CD14-positive monocyte (primary cell): ENCODE measurements at regions not wholly inside any gene's neighbourhood (a gene's known extent, or its start where the extent isn't known, plus 50 kb on each side); places are given as distances from the start of the nearest gene placed in this dataset.

Source experiments
- DNase-seq, 3 donors: peaks; one replicate each; pipeline ENCODE4 v3.0.0-alpha.2; 2011 to 2022
- H2AFZ ChIP-seq: 2 replicates; pipeline ENCODE4 v1.6.0; 2012; ENCODE audit warnings: mild to moderate bottlenecking, low read depth, low read length, inconsistent platforms; ENCODE audit not compliant: insufficient read depth, poor library complexity, severe bottlenecking
- H3K27ac ChIP-seq, 2 donors: 1 replicate in 1 of 2; 2 replicates in 1 of 2; pipeline ENCODE4 v1.5.1; 2012 to 2013; ENCODE audit warnings: low read length in 2 of 2, control low read depth in 1 of 2, inconsistent platforms in 1 of 2, low read depth in 1 of 2, mild to moderate bottlenecking in 1 of 2
- H3K27me3 ChIP-seq, 2 donors: one replicate each; pipeline versions ENCODE4 v1.6.0 to v1.6.1; 2011 to 2013; ENCODE audit warnings: low read length in 2 of 2; ENCODE audit not compliant: control insufficient read depth in 2 of 2, insufficient read depth in 2 of 2
- H3K36me3 ChIP-seq, 2 donors: replicated peaks in 1 of 2; 1 replicate in 1 of 2; 2 replicates in 1 of 2; pipeline versions ENCODE4 v1.5.1 to v1.6.1; 2012 to 2013; ENCODE audit warnings: low read length in 2 of 2, control low read depth in 1 of 2, inconsistent platforms in 1 of 2, mild to moderate bottlenecking in 1 of 2; ENCODE audit not compliant: insufficient read depth in 2 of 2, control insufficient read depth in 1 of 2
- H3K4me1 ChIP-seq, 2 donors: 1 replicate in 1 of 2; 2 replicates in 1 of 2; pipeline versions ENCODE4 v1.5.1 to v1.6.1; 2012 to 2013; ENCODE audit warnings: low read length in 2 of 2, control low read depth in 1 of 2, inconsistent platforms in 1 of 2, mild to moderate bottlenecking in 1 of 2, moderate library complexity in 1 of 2; ENCODE audit not compliant: insufficient read depth in 2 of 2, control insufficient read depth in 1 of 2
- H3K4me2 ChIP-seq: replicated peaks from 2 replicates; pipeline ENCODE3; 2012; ENCODE audit warnings: low read length, moderate library complexity, mild to moderate bottlenecking; ENCODE audit not compliant: poor library complexity, severe bottlenecking; ENCODE audit errors: extremely low read depth
- H3K4me3 ChIP-seq, 3 experiments: fragments of 200-600 bp in 1 of 3; sonication (generic) in 1 of 3; replicated peaks in 1 of 3; 1 replicate in 2 of 3; 2 replicates in 1 of 3; pipeline ENCODE4 v1.5.1; 2011 to 2013; ENCODE audit warnings: low read length in 3 of 3, mild to moderate bottlenecking in 3 of 3, control low read depth in 2 of 3, low read depth in 2 of 3, inconsistent platforms in 1 of 3, moderate library complexity in 1 of 3
- H3K79me2 ChIP-seq: 2 replicates; pipeline ENCODE4 v1.6.0; 2012; ENCODE audit warnings: mild to moderate bottlenecking, control low read depth, inconsistent platforms, low read length, moderate library complexity; ENCODE audit not compliant: insufficient read depth
- H3K9ac ChIP-seq: 2 replicates; pipeline ENCODE4 v1.6.0; 2017; ENCODE audit warnings: low read length, mild to moderate bottlenecking; ENCODE audit not compliant: insufficient read depth, poor library complexity, severe bottlenecking
- H3K9me3 ChIP-seq, 2 donors: replicated peaks in 1 of 2; 1 replicate in 1 of 2; 2 replicates in 1 of 2; pipeline versions ENCODE4 v1.5.1 to v1.6.1; 2012 to 2013; ENCODE audit warnings: low read length in 2 of 2, control low read depth in 1 of 2; ENCODE audit not compliant: control insufficient read depth in 1 of 2, insufficient read depth in 1 of 2
- H4K20me1 ChIP-seq: 2 replicates; pipeline ENCODE4 v1.6.0; 2012; ENCODE audit warnings: mild to moderate bottlenecking, low read length, control low read depth, moderate library complexity; ENCODE audit not compliant: insufficient read depth
- H3K27ac Mint-ChIP-seq, 7 donors: one replicate each; pipeline ENCODE4 v1.8.0; 2020; ENCODE audit warnings: mild to moderate bottlenecking in 7 of 7, mixed read lengths in 7 of 7, moderate library complexity in 6 of 7, inconsistent platforms in 2 of 7
- H3K27me3 Mint-ChIP-seq, 3 donors: one replicate each; pipeline ENCODE4 v1.8.0; 2021 to 2022; ENCODE audit warnings: low read depth in 3 of 3, mild to moderate bottlenecking in 3 of 3, mixed read lengths in 3 of 3, moderate library complexity in 3 of 3, inconsistent platforms in 1 of 3
- H3K36me3 Mint-ChIP-seq, 2 donors: one replicate each; pipeline ENCODE4 v1.8.0; 2020; ENCODE audit warnings: mixed read lengths in 2 of 2, inconsistent platforms in 1 of 2, mild to moderate bottlenecking in 1 of 2
- H3K4me1 Mint-ChIP-seq: one replicate; pipeline ENCODE4 v1.8.0; 2020; ENCODE audit warnings: mild to moderate bottlenecking, mixed read lengths
- H3K4me3 Mint-ChIP-seq, 2 donors: one replicate each; pipeline ENCODE4 v1.8.0; 2020; ENCODE audit warnings: mild to moderate bottlenecking in 2 of 2, mixed read lengths in 2 of 2, moderate library complexity in 1 of 2
- H3K9me3 Mint-ChIP-seq, 7 donors: one replicate each; pipeline ENCODE4 v1.8.0; 2020 to 2022; ENCODE audit warnings: mixed read lengths in 7 of 7, mild to moderate bottlenecking in 6 of 7, moderate library complexity in 6 of 7, inconsistent platforms in 2 of 7
- CTCF ChIP-seq: fragments of 200-600 bp; IDR thresholded peaks from one replicate; pipeline ENCODE4 v1.8.0; 2022; ENCODE audit warnings: antibody characterized with exemption, mild to moderate bottlenecking
- WGBS: methylation state at CpG from one replicate; pipeline ENCODE4 v1.1.5; 2013; ENCODE audit warnings: missing lambda C conversion rate; ENCODE audit not compliant: insufficient coverage; 5-methylcytosine and 5-hydroxymethylcytosine counted together
- intact Hi-C, 2 donors: fragments of 100-400 bp; cut with micrococcal nuclease; formaldehyde crosslinking; loops; one replicate each; pipeline versions ENCODE4 v1.15.0 to v1.15.1; 2023

GRCh38 chr6:139695361-139695760, 320.9 kb upstream of the CITED2 start:
- Mint-ChIP-seq H3K9me3 (peaks cover 0 to 6% (median 4%) of the 10 kb centered on the region in 7 donors), H3K36me3 (peaks cover 2 to 11% of the 10 kb centered on the region in 2 donors), H3K4me3 (peak overlapping the region in 1 of 2 donors; percentile 21), H3K4me1 (peaks cover 52% of the 10 kb centered on the region), H3K27me3 (peaks cover 0 to 1% (median 0%) of the 10 kb centered on the region in 3 donors), H3K27ac (peak overlapping the region in 2 of 7 donors; percentile 28 to 61)
- WGBS: no CpG with 5 or more reads among the region's 1 CpG
- Histone ChIP-seq H3K27me3 (no peaks in the 10 kb centered on the region), H3K79me2 (peaks cover 10% of the 10 kb centered on the region), H3K4me1 (peaks cover 33 to 42% of the 10 kb centered on the region in 2 donors), H3K36me3 (no peaks in the 10 kb centered on the region), H3K4me3 (peak overlapping the region in 2 of 3 experiments; percentile 38 to 71), H3K9me3 (peaks cover 0 to 3% of the 10 kb centered on the region in 2 donors), H3K27ac (peak overlapping the region in 1 of 2 donors; percentile 83), H2AFZ (peak overlapping the region; percentile 18), H3K9ac (no peak overlapping the region), H3K4me2 (peak overlapping the region; percentile 68), H4K20me1 (no peaks in the 10 kb centered on the region)
- no peak for DNase-seq
- TF ChIP-seq CTCF: no peak
- intact Hi-C loops: loop anchor here in 1 of 2 donors (5.0 kb wide), 1 partner anchor 323 kb away; the partner anchor contains the start of gene CITED2

GRCh38 chr6:139693735-139694134, 319.3 kb upstream of the CITED2 start:
- no CpG with 5 or more reads among the region's 1 CpG for WGBS
- peak overlapping the region; percentile 6 for H2AFZ ChIP-seq
- H3K27ac ChIP-seq: no peak overlapping the region
- H3K36me3 ChIP-seq: no peaks in the 10 kb centered on the region
- Mint-ChIP-seq H3K4me3 (no peak overlapping the region), H3K27me3 (peaks cover 0 to 1% (median 0%) of the 10 kb centered on the region in 3 donors), H3K4me1 (peaks cover 49% of the 10 kb centered on the region), H3K36me3 (peaks cover 2 to 8% of the 10 kb centered on the region in 2 donors), H3K27ac (no peak overlapping the region), H3K9me3 (peaks cover 0 to 5% (median 2%) of the 10 kb centered on the region in 7 donors)
- H3K4me2 ChIP-seq: no peak overlapping the region
- DNase-seq: no peak
- peaks cover 24 to 26% of the 10 kb centered on the region in 2 donors for H3K4me1 ChIP-seq
- no peaks in the 10 kb centered on the region for H3K27me3 ChIP-seq
- no peak overlapping the region for H3K9ac ChIP-seq
- no peaks in the 10 kb centered on the region for H4K20me1 ChIP-seq
- peaks cover 10% of the 10 kb centered on the region for H3K79me2 ChIP-seq
- H3K9me3 ChIP-seq: peaks cover 0 to 3% of the 10 kb centered on the region in 2 donors
- H3K4me3 ChIP-seq: no peak overlapping the region
- intact Hi-C loops: loop anchor here in 1 of 2 donors (5.0 kb wide), 1 partner anchor 129 kb away; no protein-coding TSS in a partner anchor
- no peak for TF ChIP-seq CTCF
